ENCODE measurements at regions not wholly inside any gene's neighbourhood (a gene's known extent, or its start where the extent isn't known, plus 50 kb on each side); places are given as distances from the start of the nearest gene placed in this dataset.

GRCh38 chr5:6146271-6146670, 232.1 kb downstream of the MED10 start:
- TF ChIP-seq CTCF (IDR thresholded peaks at IDR 0.05; ENCODE audit: borderline replicate concordance, extremely low read depth, low read length, poor library complexity, severe bottlenecking): no peak
- TF ChIP-seq EZH2 (IDR thresholded peaks at IDR 0.05; ENCODE audit: borderline replicate concordance, low read depth, low read length, severe bottlenecking): no peak
